T47D (cell line): ENCODE measurements at regions not wholly inside any gene's neighbourhood (a gene's known extent, or its start where the extent isn't known, plus 50 kb on each side); places are given as distances from the start of the nearest gene placed in this dataset.

Experiments
- DNase-seq, 2 experiments: peaks; one replicate each; pipeline versions ENCODE4 v3.0.0 to v3.0.0-alpha.2; 2011 to 2012; ENCODE audit warnings: low read depth in 1 of 2, low spot score in 1 of 2
- JUND ChIP-seq: IDR thresholded peaks from 2 replicates; pipeline ENCODE4 v1.6.1; 2012; ENCODE audit warnings: low read depth
- in situ Hi-C: cut with HindIII; loops from 2 replicates; pipeline ENCODE4 v1.10.0; 2016; ENCODE audit warnings: low sequenced_read_pairs, low pct_unique_long_range_greater_than_20kb

GRCh38 chr12:126989532-126989931 lies 1277.4 kb upstream of the TMEM132C start:
- no peak for DNase-seq
- in situ Hi-C loops = no loop called here
- no peak for TF ChIP-seq JUND

GRCh38 chr12:126993898-126994297 lies 1273.1 kb upstream of the TMEM132C start:
- no peak for TF ChIP-seq JUND
- no peak for DNase-seq
- in situ Hi-C loops = no loop called here

GRCh38 chr12:126994599-126994998 lies 1272.4 kb upstream of the TMEM132C start:
- DNase-seq = no peak
- TF ChIP-seq JUND = no peak
- in situ Hi-C loops = no loop called here

- TF ChIP-seq JUND = no peak
- in situ Hi-C loops = no loop called here
- no peak for DNase-seq
These were observed 1268.9 kb upstream of the TMEM132C start for GRCh38 chr12:126998031-126998430.

GRCh38 chr12:126998747-126999285 lies 1268.2 kb upstream of the TMEM132C start:
- in situ Hi-C loops = no loop called here
- no peak for DNase-seq
- TF ChIP-seq JUND = no peak

- in situ Hi-C loops = no loop called here
- no peak for TF ChIP-seq JUND
- no peak for DNase-seq
These were observed 1267.6 kb upstream of the TMEM132C start for GRCh38 chr12:126999352-126999751.

GRCh38 chr12:127005406-127005805 lies 1261.6 kb upstream of the TMEM132C start:
- no peak for DNase-seq
- in situ Hi-C loops = no loop called here

GRCh38 chr12:127006972-127007371 lies 1260.0 kb upstream of the TMEM132C start:
- DNase-seq = no peak
- in situ Hi-C loops = no loop called here
- TF ChIP-seq JUND = no peak

More at GRCh38 chr12:127005406-127005805, 1261.6 kb upstream of the TMEM132C start:
- TF ChIP-seq JUND = no peak

GRCh38 chr12:127008755-127009403 lies 1258.1 kb upstream of the TMEM132C start:
- in situ Hi-C loops = no loop called here
- no peak for TF ChIP-seq JUND
- DNase-seq = no peak

GRCh38 chr12:127012109-127012508 lies 1254.9 kb upstream of the TMEM132C start:
- in situ Hi-C loops = no loop called here
- TF ChIP-seq JUND = no peak
- no peak for DNase-seq

- TF ChIP-seq JUND = no peak
- DNase-seq = no peak
- in situ Hi-C loops = no loop called here
These were observed 1253.8 kb upstream of the TMEM132C start for GRCh38 chr12:127013197-127013596.

GRCh38 chr12:127014079-127014478 lies 1252.9 kb upstream of the TMEM132C start:
- DNase-seq = no peak
- in situ Hi-C loops = no loop called here
- TF ChIP-seq JUND = no peak

GRCh38 chr12:127024791-127025190 lies 1242.2 kb upstream of the TMEM132C start:
- no peak for DNase-seq
- in situ Hi-C loops = no loop called here
- TF ChIP-seq JUND = no peak

GRCh38 chr12:127025545-127025944 lies 1241.4 kb upstream of the TMEM132C start:
- no peak for TF ChIP-seq JUND
- DNase-seq = no peak
- in situ Hi-C loops = no loop called here
